Activated CD4-positive, alpha-beta T cell treated with anti-CD3 and anti-CD28 coated beads for 36 hours (primary cell): ENCODE measurements at regions not wholly inside any gene's neighbourhood (a gene's known extent, or its start where the extent isn't known, plus 50 kb on each side); places are given as distances from the start of the nearest gene placed in this dataset.

ENCODE experiments used
- ATAC-seq: fragments of 200-7000 bp; cut with Tn5 transposase; one replicate; pipeline ENCODE4 v1.10.0; 2021; ENCODE audit warnings: mild to moderate bottlenecking, moderate library complexity
- CTCF ChIA-PET: fragments of 350-600 bp; sonication (Branson Sonifier 250); formaldehyde crosslinking; loops from one replicate; lab custom pipeline; 2021; ENCODE audit warnings: antibody characterized with exemption; lab: Charles Lee
- POLR2A ChIA-PET: fragments of 350-600 bp; sonication (Branson Sonifier 250); formaldehyde crosslinking; loops from one replicate; lab custom pipeline; 2021; ENCODE audit warnings: antibody characterized with exemption, inconsistent platforms; lab: Charles Lee
- DNase-seq: peaks from one replicate; pipeline ENCODE4 v3.0.0-alpha.2; 2020
- H3K27ac Mint-ChIP-seq: one replicate; pipeline ENCODE4 v1.8.0; 2021; ENCODE audit warnings: mixed read lengths
- H3K27me3 Mint-ChIP-seq: one replicate; pipeline ENCODE4 v1.8.0; 2021; ENCODE audit warnings: mixed read lengths
- H3K36me3 Mint-ChIP-seq: one replicate; pipeline ENCODE4 v1.8.0; 2021; ENCODE audit warnings: low read depth, mixed read lengths
- H3K4me1 Mint-ChIP-seq: one replicate; pipeline ENCODE4 v1.8.0; 2021; ENCODE audit warnings: mixed read lengths
- H3K4me3 Mint-ChIP-seq: one replicate; pipeline ENCODE4 v1.8.0; 2021; ENCODE audit warnings: mild to moderate bottlenecking, moderate library complexity, mixed read lengths
- H3K9me3 Mint-ChIP-seq: one replicate; pipeline ENCODE4 v1.8.0; 2021; ENCODE audit warnings: low read depth, mixed read lengths
- intact Hi-C, 2 experiments: fragments of 100-400 bp; cut with DNase I in 1 of 2; cut with micrococcal nuclease in 1 of 2; formaldehyde crosslinking; loops; one replicate each; pipeline versions ENCODE4 v1.14.2 to v1.15.1; 2022 to 2024; cut with DNase I, micrococcal nuclease

- Mint-ChIP-seq H3K9me3 (no peaks in the 10 kb centered on the region), H3K4me1 (no peaks in the 10 kb centered on the region), H3K27me3 (no peaks in the 10 kb centered on the region), H3K4me3 (no peak overlapping the region), H3K36me3 (no peaks in the 10 kb centered on the region), H3K27ac (no peak overlapping the region)
- CTCF ChIA-PET = no interaction called here
- ATAC-seq = no peak
- no peak for DNase-seq
- POLR2A ChIA-PET = no interaction called here
- intact Hi-C loops = no loop called here
Observed at GRCh38 chr5:23071682-23072081, 218.5 kb upstream of the CDH12 start.

GRCh38 chr5:23064710-23065109, 211.6 kb upstream of the CDH12 start:
- Mint-ChIP-seq H3K9me3 (peaks cover 2% of the 10 kb centered on the region), H3K27ac (no peak overlapping the region), H3K36me3 (no peaks in the 10 kb centered on the region), H3K4me3 (no peak overlapping the region), H3K27me3 (no peaks in the 10 kb centered on the region), H3K4me1 (no peaks in the 10 kb centered on the region)
- ChIA-PET POLR2A (no interaction called here), CTCF (no interaction called here)
- ATAC-seq (no peak), DNase-seq (no peak)
- intact Hi-C loops = no loop called here

- ChIA-PET POLR2A (no interaction called here), CTCF (no interaction called here)
- H3K4me1 Mint-ChIP-seq = no peaks in the 10 kb centered on the region
- no peak overlapping the region for H3K27ac Mint-ChIP-seq
- intact Hi-C loops = no loop called here
- H3K36me3 Mint-ChIP-seq = no peaks in the 10 kb centered on the region
- H3K27me3 Mint-ChIP-seq = no peaks in the 10 kb centered on the region
- ATAC-seq (no peak), DNase-seq (no peak)
- no peak overlapping the region for H3K4me3 Mint-ChIP-seq
- peaks cover 3% of the 10 kb centered on the region for H3K9me3 Mint-ChIP-seq
Observed at GRCh38 chr5:23053846-23054245, 200.7 kb upstream of the CDH12 start.

DNA sequence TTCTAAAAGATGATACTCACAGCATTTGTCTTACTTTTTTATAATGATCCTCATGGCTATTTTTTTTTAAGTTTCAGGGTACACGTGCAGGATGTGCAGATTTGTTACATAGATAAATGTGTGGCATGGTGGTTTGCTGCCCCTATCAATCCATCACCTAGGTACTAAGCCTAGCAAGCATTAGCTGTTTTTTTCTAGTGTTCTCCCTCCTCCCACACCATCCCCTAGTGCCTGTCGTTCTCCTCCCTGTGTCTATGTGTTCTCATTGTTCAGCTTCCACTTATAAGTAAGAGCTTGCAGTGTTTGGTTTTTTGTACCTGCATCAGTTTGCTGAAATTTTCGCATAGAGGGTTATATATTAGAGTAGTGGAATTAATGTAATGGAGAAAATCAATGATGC, 189.1 kb upstream of the CDH12 start:
- no peak for ATAC-seq
- no peak for DNase-seq
- Mint-ChIP-seq H3K27ac (no peak overlapping the region), H3K27me3 (peaks cover 2% of the 10 kb centered on the region), H3K9me3 (peaks cover 6% of the 10 kb centered on the region), H3K4me3 (no peak overlapping the region), H3K4me1 (no peaks in the 10 kb centered on the region), H3K36me3 (no peaks in the 10 kb centered on the region)
- POLR2A ChIA-PET = no interaction called here
- intact Hi-C loops = no loop called here
- CTCF ChIA-PET = no interaction called here

- Mint-ChIP-seq H3K4me3 (no peak overlapping the region), H3K4me1 (no peaks in the 10 kb centered on the region), H3K36me3 (no peaks in the 10 kb centered on the region), H3K9me3 (no peaks in the 10 kb centered on the region), H3K27me3 (no peaks in the 10 kb centered on the region), H3K27ac (no peak overlapping the region)
- ChIA-PET CTCF (no interaction called here), POLR2A (no interaction called here)
- DNase-seq (no peak), ATAC-seq (no peak)
- intact Hi-C loops = no loop called here
Observed at GRCh38 chr5:23035555-23036090, 182.5 kb upstream of the CDH12 start.

GRCh38 chr5:23033864-23034263, 180.7 kb upstream of the CDH12 start:
- no peak for DNase-seq
- Mint-ChIP-seq H3K27ac (no peak overlapping the region), H3K36me3 (no peaks in the 10 kb centered on the region), H3K4me1 (no peaks in the 10 kb centered on the region), H3K9me3 (no peaks in the 10 kb centered on the region), H3K4me3 (no peak overlapping the region), H3K27me3 (no peaks in the 10 kb centered on the region)
- ChIA-PET POLR2A (no interaction called here), CTCF (interaction anchor here (0.6 kb wide), 1 partner anchor 22 kb away, joined by 3 read pairs; no protein-coding TSS in a partner anchor)
- no peak for ATAC-seq
- intact Hi-C loops = no loop called here

- no peaks in the 10 kb centered on the region for H3K4me1 Mint-ChIP-seq
Observed at GRCh38 chr5:23029290-23029689, 176.1 kb upstream of the CDH12 start.

GRCh38 chr5:23028445-23029021, 175.4 kb upstream of the CDH12 start:
- ATAC-seq (no peak), DNase-seq (no peak)
- Mint-ChIP-seq H3K27me3 (no peaks in the 10 kb centered on the region), H3K27ac (no peak overlapping the region), H3K9me3 (no peaks in the 10 kb centered on the region), H3K4me1 (no peaks in the 10 kb centered on the region), H3K4me3 (no peak overlapping the region), H3K36me3 (no peaks in the 10 kb centered on the region)
- intact Hi-C loops = no loop called here
- ChIA-PET POLR2A (no interaction called here), CTCF (interaction anchor here (0.6 kb wide), 2 partner anchors 54 to 261 kb away, joined by 3 to 4 read pairs; no protein-coding TSS in a partner anchor)

More at GRCh38 chr5:23029290-23029689, 176.1 kb upstream of the CDH12 start:
- intact Hi-C loops = no loop called here
- H3K4me3 Mint-ChIP-seq = no peak overlapping the region
- DNase-seq (no peak), ATAC-seq (no peak)
- H3K36me3 Mint-ChIP-seq = no peaks in the 10 kb centered on the region
- H3K9me3 Mint-ChIP-seq = no peaks in the 10 kb centered on the region
- ChIA-PET CTCF (interaction anchor here (0.6 kb wide), 1 partner anchor 23 kb away, joined by 3 read pairs; no protein-coding TSS in a partner anchor), POLR2A (no interaction called here)
- H3K27ac Mint-ChIP-seq = no peak overlapping the region
- no peaks in the 10 kb centered on the region for H3K27me3 Mint-ChIP-seq

DNA sequence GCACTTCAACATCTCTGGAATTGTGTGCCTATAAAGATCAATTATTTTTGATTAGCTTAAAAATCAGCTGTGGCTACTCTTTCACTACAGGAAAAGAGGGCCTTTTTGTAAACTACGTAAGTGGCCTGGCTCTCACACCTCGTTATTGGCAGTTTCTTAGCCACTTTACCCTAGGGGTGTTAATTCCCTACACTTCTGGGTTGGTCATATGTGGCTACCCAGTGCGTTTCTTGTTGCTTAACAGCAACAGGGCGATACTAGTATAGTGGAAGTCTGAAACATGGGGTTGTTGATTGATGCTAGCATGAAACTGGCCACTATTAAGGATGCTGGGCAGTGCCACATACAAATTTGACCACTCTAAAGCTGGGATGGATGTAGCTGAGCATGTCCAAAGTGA, 174.7 kb upstream of the CDH12 start:
- no peak for DNase-seq
- CTCF ChIA-PET = interaction anchor here (0.6 to 1.3 kb wide), 3 partner anchors 9 to 262 kb away, joined by 3 to 4 read pairs (median 3); no protein-coding TSS in a partner anchor
- Mint-ChIP-seq H3K9me3 (no peaks in the 10 kb centered on the region), H3K4me3 (no peak overlapping the region), H3K27me3 (no peaks in the 10 kb centered on the region), H3K36me3 (no peaks in the 10 kb centered on the region), H3K4me1 (no peaks in the 10 kb centered on the region), H3K27ac (no peak overlapping the region)
- POLR2A ChIA-PET = no interaction called here
- ATAC-seq = no peak
- intact Hi-C loops = no loop called here

GRCh38 chr5:23027331-23027730, 174.2 kb upstream of the CDH12 start:
- Mint-ChIP-seq H3K9me3 (no peaks in the 10 kb centered on the region), H3K4me3 (no peak overlapping the region), H3K36me3 (no peaks in the 10 kb centered on the region), H3K27ac (no peak overlapping the region), H3K27me3 (no peaks in the 10 kb centered on the region), H3K4me1 (no peaks in the 10 kb centered on the region)
- ChIA-PET POLR2A (no interaction called here), CTCF (interaction anchor here (1.3 kb wide), 1 partner anchor 9 kb away, joined by 3 read pairs; no protein-coding TSS in a partner anchor)
- no peak for ATAC-seq
- no peak for DNase-seq
- intact Hi-C loops = no loop called here

- ChIA-PET POLR2A (no interaction called here), CTCF (interaction anchor here (1.3 kb wide), 1 partner anchor 10 kb away, joined by 3 read pairs; no protein-coding TSS in a partner anchor)
- Mint-ChIP-seq H3K27me3 (no peaks in the 10 kb centered on the region), H3K4me1 (no peaks in the 10 kb centered on the region), H3K9me3 (no peaks in the 10 kb centered on the region), H3K36me3 (no peaks in the 10 kb centered on the region), H3K4me3 (no peak overlapping the region), H3K27ac (no peak overlapping the region)
- intact Hi-C loops = no loop called here
- DNase-seq (no peak), ATAC-seq (no peak)
Observed at GRCh38 chr5:23026252-23027170, 173.4 kb upstream of the CDH12 start.
